ENCODE measurements at regions not wholly inside any gene's neighbourhood (a gene's known extent, or its start where the extent isn't known, plus 50 kb on each side); places are given as distances from the start of the nearest gene placed in this dataset.

GRCh38 chr2:105179469-105180372 lies 61.8 kb upstream of the GPR45 start:
- intact Hi-C loops (cut with DNase I) = no loop called here
- no peak for DNase-seq (ENCODE audit: extremely low spot score in 2 of 2)
- H3K27me3 ChIP-seq = no peaks in the 10 kb centered on the region
- no peaks in the 10 kb centered on the region for H3K4me1 ChIP-seq
- no peaks in the 10 kb centered on the region for H3K9me3 ChIP-seq
- no peaks in the 10 kb centered on the region for H3K36me3 ChIP-seq
- no peak overlapping the region for H3K4me3 ChIP-seq
- TF ChIP-seq POLR2A (IDR thresholded peaks at IDR 0.05) = no peak
- TF ChIP-seq CTCF (IDR thresholded peaks at IDR 0.05) = no peak
- no peak for TF ChIP-seq POLR2AphosphoS5 (IDR thresholded peaks at IDR 0.05; ENCODE audit: insufficient read depth in 1 of 2, low read depth in 1 of 2)
- H3K27ac ChIP-seq = no peak overlapping the region

GRCh38 chr2:105180491-105180972 lies 61.0 kb upstream of the GPR45 start:
- TF ChIP-seq POLR2AphosphoS5 (IDR thresholded peaks at IDR 0.05; ENCODE audit: insufficient read depth in 1 of 2, low read depth in 1 of 2) (no peak), CTCF (IDR thresholded peaks at IDR 0.05) (no peak), POLR2A (IDR thresholded peaks at IDR 0.05) (no peak)
- no peak for DNase-seq (ENCODE audit: extremely low spot score in 2 of 2)
- intact Hi-C loops (cut with DNase I) = no loop called here
- no peaks in the 10 kb centered on the region for H3K9me3 ChIP-seq
- no peaks in the 10 kb centered on the region for H3K27me3 ChIP-seq
- H3K4me1 ChIP-seq = no peaks in the 10 kb centered on the region
- no peak overlapping the region for H3K27ac ChIP-seq
- no peak overlapping the region for H3K4me3 ChIP-seq
- H3K36me3 ChIP-seq = no peaks in the 10 kb centered on the region

GRCh38 chr2:105181282-105181681 lies 60.3 kb upstream of the GPR45 start:
- intact Hi-C loops (cut with DNase I) = no loop called here
- TF ChIP-seq POLR2AphosphoS5 (IDR thresholded peaks at IDR 0.05; ENCODE audit: insufficient read depth in 1 of 2, low read depth in 1 of 2) (no peak), CTCF (IDR thresholded peaks at IDR 0.05) (no peak), POLR2A (IDR thresholded peaks at IDR 0.05) (no peak)
- Histone ChIP-seq H3K27ac (no peak overlapping the region), H3K4me3 (no peak overlapping the region), H3K4me1 (no peaks in the 10 kb centered on the region), H3K36me3 (no peaks in the 10 kb centered on the region), H3K27me3 (no peaks in the 10 kb centered on the region), H3K9me3 (no peaks in the 10 kb centered on the region)
- no peak for DNase-seq (ENCODE audit: extremely low spot score in 2 of 2)

- intact Hi-C loops (cut with DNase I) = no loop called here
- H3K36me3 ChIP-seq = no peaks in the 10 kb centered on the region
- DNase-seq (ENCODE audit: extremely low spot score in 2 of 2) = no peak
- no peaks in the 10 kb centered on the region for H3K27me3 ChIP-seq
- H3K27ac ChIP-seq = no peak overlapping the region
- peaks cover 6% of the 10 kb centered on the region for H3K4me1 ChIP-seq
- TF ChIP-seq POLR2A (IDR thresholded peaks at IDR 0.05) = no peak
- no peak for TF ChIP-seq POLR2AphosphoS5 (IDR thresholded peaks at IDR 0.05; ENCODE audit: insufficient read depth in 1 of 2, low read depth in 1 of 2)
- no peak for TF ChIP-seq CTCF (IDR thresholded peaks at IDR 0.05)
- no peak overlapping the region for H3K4me3 ChIP-seq
- H3K9me3 ChIP-seq = no peaks in the 10 kb centered on the region
Observed at GRCh38 chr2:105183555-105184323, 57.8 kb upstream of the GPR45 start.

All from vagina (tissue), 2 donors.